ENCODE measurements at regions not wholly inside any gene's neighbourhood (a gene's known extent, or its start where the extent isn't known, plus 50 kb on each side); places are given as distances from the start of the nearest gene placed in this dataset.

- TF ChIP-seq EZH2 (IDR thresholded peaks at IDR 0.05; ENCODE audit: borderline replicate concordance, low read depth, low read length, severe bottlenecking) (no peak), CTCF (IDR thresholded peaks at IDR 0.05; ENCODE audit: borderline replicate concordance, extremely low read depth, low read length, poor library complexity, severe bottlenecking) (no peak)
- H3K4me3 ChIP-seq (ENCODE audit: low read depth in 1 of 2, low read length in 2 of 2): no peak overlapping the region
- no peak overlapping the region for H3K4me2 ChIP-seq (ENCODE audit: insufficient read depth, low read length)
- H3K27ac ChIP-seq (ENCODE audit: low read length): no peak overlapping the region
- no peaks in the 10 kb centered on the region for H3K36me3 ChIP-seq (ENCODE audit: insufficient read depth, low read length)
- DNase-seq (no peak), ATAC-seq (ENCODE audit: insufficient read depth, low read depth) (peak; percentile 66; the same call in 2 of the 3 replicates)
- no peak overlapping the region for H3K9ac ChIP-seq (ENCODE audit: low read depth, low read length)
- no peaks in the 10 kb centered on the region for H4K20me1 ChIP-seq (ENCODE audit: insufficient read depth, low read length)
- no peaks in the 10 kb centered on the region for H3K27me3 ChIP-seq (ENCODE audit: insufficient read depth, low read length, poor library complexity)
- H2AFZ ChIP-seq (ENCODE audit: low read depth, low read length): no peak overlapping the region
- H3K4me1 ChIP-seq (ENCODE audit: insufficient read depth, low read length): no peaks in the 10 kb centered on the region
- H3K9me3 ChIP-seq (ENCODE audit: insufficient read depth, low read length, severe bottlenecking): no peaks in the 10 kb centered on the region
- H3K79me2 ChIP-seq (ENCODE audit: insufficient read depth, low read length): no peaks in the 10 kb centered on the region
These were observed 113.0 kb downstream of the DTHD1 start for GRCh38 chr4:36394352-36394903.

DNA sequence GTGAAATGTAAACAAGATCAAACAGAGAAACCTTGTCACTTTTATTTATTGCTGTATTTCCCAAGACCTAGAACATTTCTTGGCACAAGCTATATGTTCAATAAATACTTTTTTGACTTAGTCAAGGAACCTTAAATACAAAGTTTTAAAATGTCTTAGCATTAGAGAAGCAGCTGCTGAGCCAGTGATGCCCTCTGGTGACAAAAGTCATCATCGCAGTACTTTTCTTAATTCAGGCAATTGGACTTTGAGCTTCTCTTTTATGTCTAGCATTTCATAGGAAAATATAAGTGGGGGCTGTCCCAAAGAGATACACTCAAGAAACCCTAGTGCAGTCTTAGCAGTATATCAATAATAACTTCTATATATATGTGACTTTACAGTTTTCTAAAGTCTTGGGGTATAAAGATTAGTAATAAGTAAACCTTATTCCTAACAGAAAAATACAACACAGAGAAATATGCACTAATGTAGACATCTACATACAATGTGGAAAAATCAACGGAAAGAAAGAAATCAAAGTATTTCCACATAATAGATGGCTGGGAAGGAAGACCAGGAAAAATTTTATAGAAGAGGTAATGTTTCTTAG, 118.4 kb downstream of the DTHD1 start:
- Histone ChIP-seq H3K27ac (ENCODE audit: low read length) (no peak overlapping the region), H3K4me3 (ENCODE audit: low read depth in 1 of 2, low read length in 2 of 2) (no peak overlapping the region), H3K27me3 (ENCODE audit: insufficient read depth, low read length, poor library complexity) (peaks cover 8% of the 10 kb centered on the region), H3K36me3 (ENCODE audit: insufficient read depth, low read length) (no peaks in the 10 kb centered on the region), H3K9ac (ENCODE audit: low read depth, low read length) (no peak overlapping the region), H3K4me1 (ENCODE audit: insufficient read depth, low read length) (no peaks in the 10 kb centered on the region), H4K20me1 (ENCODE audit: insufficient read depth, low read length) (no peaks in the 10 kb centered on the region), H2AFZ (ENCODE audit: low read depth, low read length) (no peak overlapping the region; the same call in 1 of the 2 replicates), H3K9me3 (ENCODE audit: insufficient read depth, low read length, severe bottlenecking) (no peaks in the 10 kb centered on the region), H3K4me2 (ENCODE audit: insufficient read depth, low read length) (no peak overlapping the region), H3K79me2 (ENCODE audit: insufficient read depth, low read length) (no peaks in the 10 kb centered on the region)
- ATAC-seq (ENCODE audit: insufficient read depth, low read depth) (peak; percentile 73), DNase-seq (peak; percentile 56)
- TF ChIP-seq EZH2 (IDR thresholded peaks at IDR 0.05; ENCODE audit: borderline replicate concordance, low read depth, low read length, severe bottlenecking): no peak
- TF ChIP-seq CTCF (IDR thresholded peaks at IDR 0.05; ENCODE audit: borderline replicate concordance, extremely low read depth, low read length, poor library complexity, severe bottlenecking): peak; percentile 85

DNA sequence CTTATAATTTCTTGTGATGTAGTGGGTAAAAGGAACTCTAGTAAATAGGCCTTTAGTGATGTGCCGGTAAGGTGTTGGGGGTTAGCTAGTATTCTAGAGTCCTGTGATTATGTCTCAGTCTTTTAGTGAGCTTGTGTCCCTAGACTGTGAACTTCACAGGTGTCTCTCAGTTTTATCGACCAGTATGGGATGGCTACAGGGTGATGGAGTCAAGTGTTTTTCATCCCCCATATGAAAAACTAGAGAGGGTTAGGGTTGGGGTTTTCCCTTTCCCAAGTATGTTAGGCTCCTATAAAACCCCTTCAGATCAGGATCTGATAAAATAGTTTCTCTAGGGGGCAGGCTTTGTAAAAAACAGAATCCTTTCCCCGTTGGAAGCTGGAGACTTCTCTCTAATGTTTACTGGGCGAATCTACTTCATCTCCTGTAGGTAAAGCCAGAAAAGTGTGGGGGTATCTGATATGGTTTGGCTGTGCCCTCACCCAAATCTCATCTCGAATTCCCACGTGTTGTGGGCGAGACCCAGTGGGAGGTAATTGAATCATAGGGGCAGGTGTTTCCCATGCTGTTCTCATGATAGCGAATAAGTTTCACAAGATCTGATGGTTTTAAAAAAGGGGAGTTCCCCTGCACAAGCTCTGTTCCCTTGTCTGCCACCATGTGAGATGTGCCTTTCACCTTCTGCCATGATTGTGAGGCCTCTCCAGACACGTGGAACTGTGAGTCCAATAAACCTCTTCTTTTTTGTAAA, 120.8 kb downstream of the DTHD1 start:
- Histone ChIP-seq H3K36me3 (ENCODE audit: insufficient read depth, low read length) (no peaks in the 10 kb centered on the region), H3K9ac (ENCODE audit: low read depth, low read length) (no peak overlapping the region), H3K9me3 (ENCODE audit: insufficient read depth, low read length, severe bottlenecking) (no peaks in the 10 kb centered on the region), H3K4me3 (ENCODE audit: low read depth in 1 of 2, low read length in 2 of 2) (no peak overlapping the region), H3K4me2 (ENCODE audit: insufficient read depth, low read length) (no peak overlapping the region), H2AFZ (ENCODE audit: low read depth, low read length) (no peak overlapping the region), H3K79me2 (ENCODE audit: insufficient read depth, low read length) (no peaks in the 10 kb centered on the region), H4K20me1 (ENCODE audit: insufficient read depth, low read length) (no peaks in the 10 kb centered on the region), H3K27ac (ENCODE audit: low read length) (no peak overlapping the region), H3K4me1 (ENCODE audit: insufficient read depth, low read length) (no peaks in the 10 kb centered on the region), H3K27me3 (ENCODE audit: insufficient read depth, low read length, poor library complexity) (peaks cover 8% of the 10 kb centered on the region)
- TF ChIP-seq EZH2 (IDR thresholded peaks at IDR 0.05; ENCODE audit: borderline replicate concordance, low read depth, low read length, severe bottlenecking) (no peak), CTCF (IDR thresholded peaks at IDR 0.05; ENCODE audit: borderline replicate concordance, extremely low read depth, low read length, poor library complexity, severe bottlenecking) (no peak)
- ATAC-seq (ENCODE audit: insufficient read depth, low read depth) (no peak), DNase-seq (no peak)
